ENCODE measurements at regions not wholly inside any gene's neighbourhood (a gene's known extent, or its start where the extent isn't known, plus 50 kb on each side); places are given as distances from the start of the nearest gene placed in this dataset.

- TF ChIP-seq EZH2 (IDR thresholded peaks at IDR 0.05; ENCODE audit: insufficient read depth, poor library complexity, severe bottlenecking) (no peak), EZH2phosphoT487 (IDR thresholded peaks at IDR 0.05; ENCODE audit: insufficient read depth, low read depth) (no peak)
Observed at GRCh38 chr3:173217127-173217526, 76.1 kb upstream of the SPATA16 start.
